ENCODE measurements at regions not wholly inside any gene's neighbourhood (a gene's known extent, or its start where the extent isn't known, plus 50 kb on each side); places are given as distances from the start of the nearest gene placed in this dataset.

- Histone ChIP-seq H2BK5ac (ENCODE audit: low read depth, low read length, poor library complexity, severe bottlenecking) (no peak overlapping the region), H3K14ac (ENCODE audit: low read length in 2 of 2) (no peak overlapping the region), H3K27ac (ENCODE audit: low read length, poor library complexity, severe bottlenecking) (no peak overlapping the region), H2BK12ac (ENCODE audit: low read length in 2 of 2) (no peak overlapping the region), H3K4me1 (ENCODE audit: control insufficient read depth, insufficient read depth, low read depth, low read length) (no peaks in the 10 kb centered on the region), H2AK5ac (ENCODE audit: low read length, severe bottlenecking) (no peak overlapping the region), H3K4me2 (ENCODE audit: low read length, poor library complexity, severe bottlenecking) (no peak overlapping the region), H4K91ac (ENCODE audit: low read length) (no peak overlapping the region), H3K9ac (ENCODE audit: low read length) (no peak overlapping the region), H3K23ac (ENCODE audit: low read length in 2 of 2) (no peak overlapping the region), H3K4me3 (ENCODE audit: insufficient read depth in 1 of 2, low read depth in 1 of 2, low read length in 2 of 2) (no peak overlapping the region), H4K8ac (ENCODE audit: low read length) (no peak overlapping the region), H3K79me1 (replicated peaks; ENCODE audit: low read length, poor library complexity, severe bottlenecking) (no peaks in the 10 kb centered on the region), H3K18ac (ENCODE audit: low read depth in 1 of 2, low read length in 2 of 2) (no peak overlapping the region), H3K27me3 (ENCODE audit: control insufficient read depth in 1 of 2, insufficient read depth in 1 of 2, low read length in 2 of 2) (peaks cover 0 to 5% of the 10 kb centered on the region in 2 experiments), H3K9me3 (ENCODE audit: control insufficient read depth, low read length) (no peaks in the 10 kb centered on the region), H2AFZ (ENCODE audit: low read depth, low read length) (no peak overlapping the region), H3K36me3 (ENCODE audit: control insufficient read depth in 1 of 2, insufficient read depth in 2 of 2, low read depth in 1 of 2, low read length in 2 of 2) (no peaks in the 10 kb centered on the region), H3K4ac (ENCODE audit: low read depth in 1 of 2, low read length in 2 of 2) (no peak overlapping the region), H2BK15ac (ENCODE audit: low read depth, poor library complexity, severe bottlenecking) (no peak overlapping the region), H2BK120ac (ENCODE audit: low read depth, low read length) (no peak overlapping the region)
- no peak for DNase-seq
- WGBS = 62% methylated on average over 4 of the region's 4 CpGs
Measured at GRCh38 chr13:39132286-39133230, 94.3 kb downstream of the NHLRC3 start.

- H3K9ac ChIP-seq (ENCODE audit: low read length) = no peak overlapping the region
- H3K14ac ChIP-seq (ENCODE audit: low read length in 2 of 2) = no peak overlapping the region
- H4K8ac ChIP-seq (ENCODE audit: low read length) = no peak overlapping the region
- no peak overlapping the region for H4K91ac ChIP-seq (ENCODE audit: low read length)
- no peak for DNase-seq
- H3K23ac ChIP-seq (ENCODE audit: low read length in 2 of 2) = no peak overlapping the region
- no peak overlapping the region for H2BK12ac ChIP-seq (ENCODE audit: low read length in 2 of 2)
- H3K27me3 ChIP-seq (ENCODE audit: control insufficient read depth in 1 of 2, insufficient read depth in 1 of 2, low read length in 2 of 2) = peaks cover 0 to 2% of the 10 kb centered on the region in 2 experiments
- no peaks in the 10 kb centered on the region for H3K9me3 ChIP-seq (ENCODE audit: control insufficient read depth, low read length)
- no peak overlapping the region for H2BK15ac ChIP-seq (ENCODE audit: low read depth, poor library complexity, severe bottlenecking)
- no peak overlapping the region for H2BK5ac ChIP-seq (ENCODE audit: low read depth, low read length, poor library complexity, severe bottlenecking)
- no peak overlapping the region for H3K4ac ChIP-seq (ENCODE audit: low read depth in 1 of 2, low read length in 2 of 2)
- H3K18ac ChIP-seq (ENCODE audit: low read depth in 1 of 2, low read length in 2 of 2) = no peak overlapping the region
- no peaks in the 10 kb centered on the region for H3K36me3 ChIP-seq (ENCODE audit: control insufficient read depth in 1 of 2, insufficient read depth in 2 of 2, low read depth in 1 of 2, low read length in 2 of 2)
- no peak overlapping the region for H2AFZ ChIP-seq (ENCODE audit: low read depth, low read length)
- no peaks in the 10 kb centered on the region for H3K79me1 ChIP-seq (replicated peaks; ENCODE audit: low read length, poor library complexity, severe bottlenecking)
- H2AK5ac ChIP-seq (ENCODE audit: low read length, severe bottlenecking) = no peak overlapping the region
- no peaks in the 10 kb centered on the region for H3K4me1 ChIP-seq (ENCODE audit: control insufficient read depth, insufficient read depth, low read depth, low read length)
- H3K4me2 ChIP-seq (ENCODE audit: low read length, poor library complexity, severe bottlenecking) = no peak overlapping the region
- no peak overlapping the region for H3K4me3 ChIP-seq (ENCODE audit: insufficient read depth in 1 of 2, low read depth in 1 of 2, low read length in 2 of 2)
- 96% methylated on average over 3 of the region's 3 CpGs for WGBS
- no peak overlapping the region for H2BK120ac ChIP-seq (ENCODE audit: low read depth, low read length)
- H3K27ac ChIP-seq (ENCODE audit: low read length, poor library complexity, severe bottlenecking) = no peak overlapping the region
Measured at GRCh38 chr13:39133781-39134180, 95.5 kb downstream of the NHLRC3 start.

GRCh38 chr13:39134574-39134973 lies 96.3 kb downstream of the NHLRC3 start:
- no peak overlapping the region for H3K14ac ChIP-seq (ENCODE audit: low read length in 2 of 2)
- no peaks in the 10 kb centered on the region for H3K9me3 ChIP-seq (ENCODE audit: control insufficient read depth, low read length)
- H4K8ac ChIP-seq (ENCODE audit: low read length) = no peak overlapping the region
- H2BK5ac ChIP-seq (ENCODE audit: low read depth, low read length, poor library complexity, severe bottlenecking) = no peak overlapping the region
- H3K4me1 ChIP-seq (ENCODE audit: control insufficient read depth, insufficient read depth, low read depth, low read length) = no peaks in the 10 kb centered on the region
- H3K9ac ChIP-seq (ENCODE audit: low read length) = no peak overlapping the region
- no peaks in the 10 kb centered on the region for H3K79me1 ChIP-seq (replicated peaks; ENCODE audit: low read length, poor library complexity, severe bottlenecking)
- H3K23ac ChIP-seq (ENCODE audit: low read length in 2 of 2) = no peak overlapping the region
- no peak overlapping the region for H2AFZ ChIP-seq (ENCODE audit: low read depth, low read length)
- H3K4me3 ChIP-seq (ENCODE audit: insufficient read depth in 1 of 2, low read depth in 1 of 2, low read length in 2 of 2) = no peak overlapping the region
- peaks cover 0 to under 1% of the 10 kb centered on the region in 2 experiments for H3K27me3 ChIP-seq (ENCODE audit: control insufficient read depth in 1 of 2, insufficient read depth in 1 of 2, low read length in 2 of 2)
- no peak overlapping the region for H2BK15ac ChIP-seq (ENCODE audit: low read depth, poor library complexity, severe bottlenecking)
- no peak overlapping the region for H4K91ac ChIP-seq (ENCODE audit: low read length)
- H3K4me2 ChIP-seq (ENCODE audit: low read length, poor library complexity, severe bottlenecking) = no peak overlapping the region
- no peaks in the 10 kb centered on the region for H3K36me3 ChIP-seq (ENCODE audit: control insufficient read depth in 1 of 2, insufficient read depth in 2 of 2, low read depth in 1 of 2, low read length in 2 of 2)
- H2BK120ac ChIP-seq (ENCODE audit: low read depth, low read length) = no peak overlapping the region
- H2AK5ac ChIP-seq (ENCODE audit: low read length, severe bottlenecking) = no peak overlapping the region
- DNase-seq = no peak
- H3K18ac ChIP-seq (ENCODE audit: low read depth in 1 of 2, low read length in 2 of 2) = no peak overlapping the region
- no peak overlapping the region for H3K27ac ChIP-seq (ENCODE audit: low read length, poor library complexity, severe bottlenecking)
- H2BK12ac ChIP-seq (ENCODE audit: low read length in 2 of 2) = no peak overlapping the region
- WGBS = 87% methylated on average over 3 of the region's 5 CpGs
- no peak overlapping the region for H3K4ac ChIP-seq (ENCODE audit: low read depth in 1 of 2, low read length in 2 of 2)

GRCh38 chr13:39144391-39144790 lies 106.1 kb downstream of the NHLRC3 start:
- no peak overlapping the region for H3K9ac ChIP-seq (ENCODE audit: low read length)
- no peak overlapping the region for H4K91ac ChIP-seq (ENCODE audit: low read length)
- no peak overlapping the region for H2BK5ac ChIP-seq (ENCODE audit: low read depth, low read length, poor library complexity, severe bottlenecking)
- peaks cover 10 to 55% of the 10 kb centered on the region in 2 experiments for H3K27me3 ChIP-seq (ENCODE audit: control insufficient read depth in 1 of 2, insufficient read depth in 1 of 2, low read length in 2 of 2)
- H2AFZ ChIP-seq (ENCODE audit: low read depth, low read length) = no peak overlapping the region
- no peak overlapping the region for H2AK5ac ChIP-seq (ENCODE audit: low read length, severe bottlenecking)
- H3K4me1 ChIP-seq (ENCODE audit: control insufficient read depth, insufficient read depth, low read depth, low read length) = no peaks in the 10 kb centered on the region
- no peak for DNase-seq
- no peak overlapping the region for H2BK12ac ChIP-seq (ENCODE audit: low read length in 2 of 2)
- no peak overlapping the region for H3K18ac ChIP-seq (ENCODE audit: low read depth in 1 of 2, low read length in 2 of 2)
- H3K79me1 ChIP-seq (replicated peaks; ENCODE audit: low read length, poor library complexity, severe bottlenecking) = no peaks in the 10 kb centered on the region
- no peak overlapping the region for H2BK120ac ChIP-seq (ENCODE audit: low read depth, low read length)
- H3K4ac ChIP-seq (ENCODE audit: low read depth in 1 of 2, low read length in 2 of 2) = no peak overlapping the region
- 14% methylated on average over 1 of the region's 2 CpGs for WGBS
- no peak overlapping the region for H4K8ac ChIP-seq (ENCODE audit: low read length)
- H2BK15ac ChIP-seq (ENCODE audit: low read depth, poor library complexity, severe bottlenecking) = no peak overlapping the region
- H3K4me2 ChIP-seq (ENCODE audit: low read length, poor library complexity, severe bottlenecking) = no peak overlapping the region
- H3K27ac ChIP-seq (ENCODE audit: low read length, poor library complexity, severe bottlenecking) = no peak overlapping the region
- H3K23ac ChIP-seq (ENCODE audit: low read length in 2 of 2) = no peak overlapping the region
- H3K14ac ChIP-seq (ENCODE audit: low read length in 2 of 2) = no peak overlapping the region
- no peak overlapping the region for H3K4me3 ChIP-seq (ENCODE audit: insufficient read depth in 1 of 2, low read depth in 1 of 2, low read length in 2 of 2)
- H3K36me3 ChIP-seq (ENCODE audit: control insufficient read depth in 1 of 2, insufficient read depth in 2 of 2, low read depth in 1 of 2, low read length in 2 of 2) = no peaks in the 10 kb centered on the region
- H3K9me3 ChIP-seq (ENCODE audit: control insufficient read depth, low read length) = no peaks in the 10 kb centered on the region
